GM13977 (cell line): ENCODE measurements at regions not wholly inside any gene's neighbourhood (a gene's known extent, or its start where the extent isn't known, plus 50 kb on each side); places are given as distances from the start of the nearest gene placed in this dataset.

Experiments used
- DNase-seq: peaks from one replicate; pipeline ENCODE4 v3.0.0; 2012; ENCODE audit warnings: low spot score
- in situ Hi-C: fragments of 300-500 bp; cut with MboI; formaldehyde crosslinking; loops from one replicate; pipeline ENCODE4 v1.12.0; 2022; ENCODE audit warnings: low sequenced_read_pairs, low pct_unique_long_range_greater_than_20kb, mixed read lengths, inconsistent platforms; ENCODE audit not compliant: unreplicated experiment
- TF ChIP-seq, protein P1 (sequence below): IDR thresholded peaks from 2 replicates; pipeline ENCODE4 v1.5.1; 2012; ENCODE audit warnings: mild to moderate bottlenecking, control low read depth; ENCODE audit not compliant: insufficient read depth; ENCODE audit errors: extremely low read depth, missing control alignments

DNA sequence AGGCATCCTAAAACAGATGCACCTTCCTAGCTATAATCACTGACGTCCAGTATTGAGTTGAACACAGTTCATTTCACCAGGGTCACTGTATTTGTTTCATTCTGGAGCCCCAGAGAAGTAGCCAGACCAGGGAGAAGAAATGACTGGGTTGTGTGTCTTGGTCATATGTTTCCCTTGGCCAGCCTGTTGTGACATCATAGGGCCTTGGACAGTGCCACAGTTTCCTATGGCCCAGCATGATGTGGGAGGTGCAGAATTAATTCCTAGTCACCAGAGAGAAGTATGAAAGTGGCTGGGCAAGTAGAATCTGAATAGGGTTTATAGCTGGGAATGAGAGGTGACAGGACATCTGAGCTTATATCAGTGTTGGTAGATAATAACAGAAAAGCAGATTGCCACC is 84.0 kb upstream of the ZBED5 start:
- TF ChIP-seq, protein P1, sequence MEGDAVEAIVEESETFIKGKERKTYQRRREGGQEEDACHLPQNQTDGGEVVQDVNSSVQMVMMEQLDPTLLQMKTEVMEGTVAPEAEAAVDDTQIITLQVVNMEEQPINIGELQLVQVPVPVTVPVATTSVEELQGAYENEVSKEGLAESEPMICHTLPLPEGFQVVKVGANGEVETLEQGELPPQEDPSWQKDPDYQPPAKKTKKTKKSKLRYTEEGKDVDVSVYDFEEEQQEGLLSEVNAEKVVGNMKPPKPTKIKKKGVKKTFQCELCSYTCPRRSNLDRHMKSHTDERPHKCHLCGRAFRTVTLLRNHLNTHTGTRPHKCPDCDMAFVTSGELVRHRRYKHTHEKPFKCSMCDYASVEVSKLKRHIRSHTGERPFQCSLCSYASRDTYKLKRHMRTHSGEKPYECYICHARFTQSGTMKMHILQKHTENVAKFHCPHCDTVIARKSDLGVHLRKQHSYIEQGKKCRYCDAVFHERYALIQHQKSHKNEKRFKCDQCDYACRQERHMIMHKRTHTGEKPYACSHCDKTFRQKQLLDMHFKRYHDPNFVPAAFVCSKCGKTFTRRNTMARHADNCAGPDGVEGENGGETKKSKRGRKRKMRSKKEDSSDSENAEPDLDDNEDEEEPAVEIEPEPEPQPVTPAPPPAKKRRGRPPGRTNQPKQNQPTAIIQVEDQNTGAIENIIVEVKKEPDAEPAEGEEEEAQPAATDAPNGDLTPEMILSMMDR: no peak
- DNase-seq: no peak
- in situ Hi-C loops: loop anchor here (25.0 kb wide), 1 partner anchor 845 kb away; no protein-coding TSS in a partner anchor

DNA sequence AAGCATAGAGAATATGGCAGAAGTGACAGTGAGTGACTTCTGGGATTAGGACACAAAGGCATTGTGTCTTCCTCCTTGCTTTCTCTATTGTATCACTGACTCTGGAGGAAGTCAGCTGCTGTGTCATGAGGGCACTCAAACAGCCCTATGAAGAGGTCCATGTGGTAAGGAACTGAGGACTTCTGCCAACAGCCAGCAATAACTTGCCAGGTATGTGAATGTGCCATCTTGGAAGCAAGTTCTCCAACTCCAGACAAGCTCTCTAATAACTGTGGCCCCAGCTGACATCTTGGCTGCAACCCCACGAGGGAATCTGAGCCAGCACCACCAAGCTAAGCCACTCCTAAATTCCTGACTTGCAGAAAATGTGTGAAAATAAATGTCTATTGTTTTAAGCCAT is 83.6 kb upstream of the ZBED5 start:
- no peak for DNase-seq
- TF ChIP-seq, protein P1: no peak
- in situ Hi-C loops: loop anchor here (25.0 kb wide), 1 partner anchor 846 kb away; no protein-coding TSS in a partner anchor

DNA sequence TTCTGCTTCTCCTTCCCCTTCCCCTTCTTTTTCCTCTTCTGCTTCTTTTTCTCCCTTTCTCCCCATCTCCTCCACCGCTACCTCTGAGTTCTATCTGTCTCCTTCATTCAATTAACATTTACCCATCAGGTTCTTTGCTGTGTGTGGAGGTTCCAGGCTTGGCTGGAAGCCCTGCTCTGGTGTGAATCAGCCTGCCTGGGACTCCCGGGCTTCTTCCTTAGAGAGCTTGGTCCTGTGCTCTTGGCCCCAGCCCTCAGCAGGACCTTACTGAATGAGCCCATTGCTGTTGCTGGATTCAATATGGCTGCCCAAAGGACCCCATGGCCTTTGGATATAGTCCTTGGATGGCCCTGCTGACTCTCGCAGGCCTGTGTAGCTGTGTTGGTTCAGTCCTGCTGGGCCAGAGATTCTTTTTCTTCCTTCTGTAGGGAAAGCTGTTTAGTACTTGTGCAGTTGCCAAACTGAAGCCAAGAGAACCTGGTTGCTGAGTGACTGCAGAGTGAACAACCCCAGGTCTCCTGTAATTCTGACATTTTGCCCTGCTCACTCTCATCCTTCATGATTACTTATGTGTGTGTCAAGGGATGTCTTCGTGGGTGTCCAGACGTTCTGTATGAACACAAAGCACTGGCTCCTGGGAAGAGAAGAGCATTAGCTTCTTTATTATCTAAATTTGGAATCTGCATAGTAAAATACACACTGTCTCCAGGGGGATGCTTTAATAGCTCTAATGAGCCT is 81.0 kb upstream of the ZBED5 start:
- TF ChIP-seq, protein P1: no peak
- in situ Hi-C loops: loop anchor here (25.0 kb wide), 1 partner anchor 848 kb away; no protein-coding TSS in a partner anchor
- DNase-seq: no peak

DNA sequence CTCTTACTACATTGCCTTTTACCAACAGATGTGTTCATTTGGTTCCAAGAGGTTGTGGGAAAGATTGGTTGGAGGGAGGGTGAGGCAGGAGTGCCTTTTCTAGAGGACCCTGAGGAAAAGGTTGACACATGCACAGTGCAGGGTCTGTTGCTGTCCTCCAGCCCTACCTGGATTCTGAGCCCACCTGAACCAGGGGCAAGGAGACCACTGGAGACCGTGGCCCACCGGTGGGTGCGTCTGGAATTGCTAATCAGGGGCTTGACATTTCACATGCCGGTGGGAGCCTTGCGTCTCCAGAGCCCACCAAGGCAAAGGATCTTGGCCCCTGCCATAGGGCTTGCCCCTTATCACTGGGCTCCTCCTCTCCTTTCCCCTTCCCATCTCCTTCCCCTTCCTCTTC is 80.4 kb upstream of the ZBED5 start:
- TF ChIP-seq, protein P1: no peak
- in situ Hi-C loops: loop anchor here (25.0 kb wide), 1 partner anchor 849 kb away; no protein-coding TSS in a partner anchor
- no peak for DNase-seq

DNA sequence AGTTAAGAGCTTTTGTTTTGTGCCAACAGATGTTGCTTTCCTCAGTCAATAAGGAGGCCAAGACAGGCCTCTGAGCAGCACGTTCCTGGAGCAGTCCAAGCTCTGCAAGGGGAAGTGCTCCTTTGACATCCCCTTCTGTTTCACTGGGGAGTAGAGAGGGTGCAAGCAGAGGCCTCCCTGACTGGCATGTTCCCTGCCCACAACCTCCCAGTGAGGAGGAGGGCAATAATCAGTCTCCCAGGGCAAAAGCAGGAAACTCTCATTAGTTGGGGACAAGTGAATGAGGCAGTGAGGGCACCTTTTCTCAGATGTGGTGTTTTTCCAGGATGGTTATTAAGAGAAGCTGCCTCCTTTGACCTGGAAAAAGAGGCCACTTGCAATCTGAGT is 79.5 kb upstream of the ZBED5 start:
- in situ Hi-C loops: loop anchor here (25.0 kb wide), 1 partner anchor 850 kb away; no protein-coding TSS in a partner anchor
- TF ChIP-seq, protein P1: no peak
- no peak for DNase-seq

DNA sequence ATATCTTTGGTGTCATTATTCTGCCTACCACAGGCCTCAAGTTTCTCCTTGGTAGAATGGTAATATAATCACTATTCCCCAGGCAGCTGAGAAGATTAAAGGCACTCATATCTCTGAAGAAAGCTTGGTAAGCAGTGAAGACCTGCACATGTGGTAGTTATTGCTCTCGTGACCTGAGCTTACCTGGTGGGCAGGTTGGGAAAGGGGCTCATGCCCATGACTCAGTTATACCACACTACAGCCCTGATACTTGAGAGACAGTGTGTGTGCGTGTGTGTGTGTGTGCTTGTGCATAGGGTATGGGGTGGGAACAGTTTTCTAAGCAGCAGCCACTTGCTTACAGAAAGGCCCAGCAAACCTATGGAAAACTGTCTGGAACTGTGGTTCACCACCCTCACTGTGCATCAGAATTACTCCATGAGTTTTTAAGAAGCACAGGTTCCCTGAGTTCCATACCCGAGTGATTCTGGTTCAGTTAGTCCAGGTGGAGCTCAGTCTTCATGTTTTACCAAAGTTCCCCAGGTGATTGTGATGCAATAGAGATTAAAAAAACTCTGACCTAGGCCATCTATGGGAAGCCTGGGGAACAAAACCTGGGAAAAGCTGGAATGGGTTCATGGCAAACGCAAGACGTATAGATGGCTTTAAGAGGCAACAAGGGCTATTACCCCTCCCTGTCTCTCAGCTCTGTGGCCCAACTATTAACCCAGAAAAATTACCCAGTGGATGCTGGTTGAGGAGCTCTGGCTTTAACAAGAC is 79.0 kb upstream of the ZBED5 start:
- TF ChIP-seq, protein P1: no peak
- in situ Hi-C loops: loop anchor here (25.0 kb wide), 1 partner anchor 850 kb away; no protein-coding TSS in a partner anchor
- no peak for DNase-seq
